Frontal cortex (tissue), 3 donors: ENCODE measurements at regions not wholly inside any gene's neighbourhood (a gene's known extent, or its start where the extent isn't known, plus 50 kb on each side); places are given as distances from the start of the nearest gene placed in this dataset.

Experiments
- DNase-seq, 2 donors: peaks; one replicate each; pipeline ENCODE4 v3.0.0; 2012; ENCODE audit warnings: low spot score in 2 of 2
- FAIRE-seq: peaks from 2 replicates; lab custom pipeline; 2012; peaks lifted over from hg19 to GRCh38; lab: Jason Lieb, UNC
- donor health status: control.
- donor health status: control.
- donor health status: control.

GRCh38 chr1:229106526-229107125 lies 164.3 kb upstream of the RAB4A start:
- DNase-seq (no peak), FAIRE-seq (no peak)

GRCh38 chr1:229107304-229107815 lies 163.6 kb upstream of the RAB4A start:
- FAIRE-seq, result no peak
- DNase-seq, result no peak

- no peak for DNase-seq
- no peak for FAIRE-seq
Measured at GRCh38 chr1:229107972-229108371, 162.9 kb upstream of the RAB4A start.

GRCh38 chr1:229108598-229109201 lies 162.2 kb upstream of the RAB4A start:
- DNase-seq, result peak in 1 of 2 donors; percentile 22
- FAIRE-seq, result no peak

- FAIRE-seq (no peak), DNase-seq (no peak)
Measured at GRCh38 chr1:229109320-229109761, 161.6 kb upstream of the RAB4A start.

GRCh38 chr1:229110986-229111385 lies 159.9 kb upstream of the RAB4A start:
- no peak for FAIRE-seq
- DNase-seq, result no peak

GRCh38 chr1:229111703-229112319 lies 159.1 kb upstream of the RAB4A start:
- DNase-seq (no peak), FAIRE-seq (no peak)

- FAIRE-seq, result no peak
- DNase-seq, result no peak
Measured at GRCh38 chr1:229112832-229113548, 157.9 kb upstream of the RAB4A start.

GRCh38 chr1:229114315-229114714 lies 156.6 kb upstream of the RAB4A start:
- DNase-seq (no peak), FAIRE-seq (no peak)

GRCh38 chr1:229114850-229115365 lies 156.0 kb upstream of the RAB4A start:
- FAIRE-seq (no peak), DNase-seq (no peak)

- FAIRE-seq (no peak), DNase-seq (no peak)
Measured at GRCh38 chr1:229116114-229116513, 154.8 kb upstream of the RAB4A start.

GRCh38 chr1:229117664-229118300 lies 153.1 kb upstream of the RAB4A start:
- peak in 1 of 2 donors; percentile 46 for DNase-seq
- FAIRE-seq, result no peak

- no peak for FAIRE-seq
Measured at GRCh38 chr1:229118477-229119061, 152.3 kb upstream of the RAB4A start.

GRCh38 chr1:229119161-229119560 lies 151.8 kb upstream of the RAB4A start:
- FAIRE-seq, result no peak
- DNase-seq, result no peak

More at GRCh38 chr1:229118477-229119061, 152.3 kb upstream of the RAB4A start:
- DNase-seq, result no peak

- no peak for DNase-seq
- no peak for FAIRE-seq
Measured at GRCh38 chr1:229119876-229120275, 151.0 kb upstream of the RAB4A start.

- DNase-seq, result no peak
- no peak for FAIRE-seq
Measured at GRCh38 chr1:229121845-229122436, 149.0 kb upstream of the RAB4A start.

GRCh38 chr1:229122606-229123005 lies 148.3 kb upstream of the RAB4A start:
- DNase-seq (no peak), FAIRE-seq (no peak)

GRCh38 chr1:229124116-229124515 lies 146.8 kb upstream of the RAB4A start:
- DNase-seq (no peak), FAIRE-seq (no peak)

GRCh38 chr1:229124520-229125124 lies 146.3 kb upstream of the RAB4A start:
- no peak for DNase-seq
- FAIRE-seq, result no peak
